ENCODE measurements at regions not wholly inside any gene's neighbourhood (a gene's known extent, or its start where the extent isn't known, plus 50 kb on each side); places are given as distances from the start of the nearest gene placed in this dataset.

- intact Hi-C loops (cut with DNase I) = no loop called here
- DNase-seq (ENCODE audit: low spot score) (no peak), ATAC-seq (peak; percentile 82)
These were observed 1045.4 kb upstream of the MAP3K7 start for GRCh38 chr6:91632308-91632707.

GRCh38 chr6:91631227-91631626 lies 1044.4 kb upstream of the MAP3K7 start:
- no peak for ATAC-seq
- intact Hi-C loops (cut with DNase I) = no loop called here
- DNase-seq (ENCODE audit: low spot score) = no peak

GRCh38 chr6:91626911-91627310 lies 1040.0 kb upstream of the MAP3K7 start:
- no peak for ATAC-seq
- intact Hi-C loops (cut with DNase I) = no loop called here
- no peak for DNase-seq (ENCODE audit: low spot score)

GRCh38 chr6:91613481-91613880 lies 1026.6 kb upstream of the MAP3K7 start:
- ATAC-seq (no peak), DNase-seq (ENCODE audit: low spot score) (no peak)
- intact Hi-C loops (cut with DNase I) = no loop called here

GRCh38 chr6:91611190-91611589 lies 1024.3 kb upstream of the MAP3K7 start:
- DNase-seq (ENCODE audit: low spot score) (no peak), ATAC-seq (no peak)
- intact Hi-C loops (cut with DNase I) = no loop called here

- intact Hi-C loops (cut with DNase I) = no loop called here
- no peak for DNase-seq (ENCODE audit: low spot score)
These were observed 1021.6 kb upstream of the MAP3K7 start for GRCh38 chr6:91608428-91608827.

GRCh38 chr6:91606148-91606901 lies 1019.5 kb upstream of the MAP3K7 start:
- ATAC-seq (no peak), DNase-seq (ENCODE audit: low spot score) (no peak)
- intact Hi-C loops (cut with DNase I) = no loop called here

More at GRCh38 chr6:91608428-91608827, 1021.6 kb upstream of the MAP3K7 start:
- no peak for ATAC-seq

- ATAC-seq = no peak
- intact Hi-C loops (cut with DNase I) = no loop called here
- no peak for DNase-seq (ENCODE audit: low spot score)
These were observed 1013.7 kb upstream of the MAP3K7 start for GRCh38 chr6:91600561-91600960.

GRCh38 chr6:91590191-91590590 lies 1003.3 kb upstream of the MAP3K7 start:
- intact Hi-C loops (cut with DNase I) = no loop called here
- DNase-seq (ENCODE audit: low spot score) = no peak
- no peak for ATAC-seq

GRCh38 chr6:91580635-91581034 lies 993.8 kb upstream of the MAP3K7 start:
- intact Hi-C loops (cut with DNase I) = no loop called here
- DNase-seq (ENCODE audit: low spot score) (no peak), ATAC-seq (no peak)

GRCh38 chr6:91575032-91575431 lies 988.2 kb upstream of the MAP3K7 start:
- intact Hi-C loops (cut with DNase I) = no loop called here
- ATAC-seq (no peak), DNase-seq (ENCODE audit: low spot score) (no peak)

GRCh38 chr6:91573826-91574416 lies 987.0 kb upstream of the MAP3K7 start:
- DNase-seq (ENCODE audit: low spot score) (no peak), ATAC-seq (no peak)
- intact Hi-C loops (cut with DNase I) = no loop called here

GRCh38 chr6:91572878-91573277 lies 986.0 kb upstream of the MAP3K7 start:
- ATAC-seq (no peak), DNase-seq (ENCODE audit: low spot score) (no peak)
- intact Hi-C loops (cut with DNase I) = no loop called here

- intact Hi-C loops (cut with DNase I) = no loop called here
- ATAC-seq (no peak), DNase-seq (ENCODE audit: low spot score) (no peak)
These were observed 982.2 kb upstream of the MAP3K7 start for GRCh38 chr6:91569071-91569470.

- intact Hi-C loops (cut with DNase I) = no loop called here
- ATAC-seq = no peak
These were observed 979.6 kb upstream of the MAP3K7 start for GRCh38 chr6:91566467-91566866.

GRCh38 chr6:91565207-91565606 lies 978.3 kb upstream of the MAP3K7 start:
- intact Hi-C loops (cut with DNase I) = no loop called here
- DNase-seq (ENCODE audit: low spot score) = no peak
- ATAC-seq = no peak

More at GRCh38 chr6:91566467-91566866, 979.6 kb upstream of the MAP3K7 start:
- DNase-seq (ENCODE audit: low spot score) = no peak

GRCh38 chr6:91562955-91563354 lies 976.1 kb upstream of the MAP3K7 start:
- ATAC-seq (no peak), DNase-seq (ENCODE audit: low spot score) (no peak)
- intact Hi-C loops (cut with DNase I) = no loop called here

- no peak for DNase-seq (ENCODE audit: low spot score)
- intact Hi-C loops (cut with DNase I) = no loop called here
- ATAC-seq = no peak
These were observed 973.5 kb upstream of the MAP3K7 start for GRCh38 chr6:91560409-91560808.

GRCh38 chr6:91540902-91541301 lies 954.0 kb upstream of the MAP3K7 start:
- no peak for ATAC-seq
- DNase-seq (ENCODE audit: low spot score) = no peak

GRCh38 chr6:91539456-91539855 lies 952.6 kb upstream of the MAP3K7 start:
- DNase-seq (ENCODE audit: low spot score) (no peak), ATAC-seq (no peak)
- intact Hi-C loops (cut with DNase I) = no loop called here

More at GRCh38 chr6:91540902-91541301, 954.0 kb upstream of the MAP3K7 start:
- intact Hi-C loops (cut with DNase I) = no loop called here

- intact Hi-C loops (cut with DNase I) = no loop called here
- ATAC-seq (no peak), DNase-seq (ENCODE audit: low spot score) (no peak)
These were observed 951.8 kb upstream of the MAP3K7 start for GRCh38 chr6:91538622-91539021.

All from sciatic nerve (tissue), 2 donors.